DOHH2 (cell line): ENCODE measurements at regions not wholly inside any gene's neighbourhood (a gene's known extent, or its start where the extent isn't known, plus 50 kb on each side); places are given as distances from the start of the nearest gene placed in this dataset.
A peak's percentile ranks its signal among the peaks of the same experiment; 100 is the strongest.

Experiments
- H3F3A ChIP-seq: fragments of 200-600 bp; sonication (generic), shearing (Covaris generic); 2 replicates; pipeline ENCODE4 v1.6.0; 2016; ENCODE audit warnings: antibody characterized with exemption, mild to moderate bottlenecking; ENCODE audit not compliant: control insufficient read depth, insufficient read depth
- H3K27ac ChIP-seq: fragments of 200-600 bp; sonication (generic); 2 replicates; pipeline ENCODE4 v1.5.1; 2014; ENCODE audit warnings: low read depth, mild to moderate bottlenecking, low read length, moderate library complexity
- H3K27me3 ChIP-seq: fragments of 200-600 bp; sonication (generic); 2 replicates; pipeline ENCODE4 v1.6.1; 2014; ENCODE audit warnings: mild to moderate bottlenecking, low read length, mixed read lengths; ENCODE audit not compliant: control insufficient read depth
- H3K36me3 ChIP-seq: fragments of 200-600 bp; sonication (generic); 2 replicates; pipeline ENCODE4 v1.6.1; 2014; ENCODE audit warnings: mild to moderate bottlenecking, low read length, moderate library complexity, mixed read lengths; ENCODE audit not compliant: control insufficient read depth
- H3K4me1 ChIP-seq: fragments of 200-600 bp; sonication (generic); 2 replicates; pipeline ENCODE4 v1.6.1; 2014; ENCODE audit warnings: mild to moderate bottlenecking, low read length, mixed read lengths; ENCODE audit not compliant: control insufficient read depth
- H3K4me2 ChIP-seq: fragments of 200-600 bp; sonication (generic); 2 replicates; pipeline ENCODE4 v1.6.0; 2014; ENCODE audit warnings: mild to moderate bottlenecking, low read length, moderate library complexity
- H3K4me3 ChIP-seq: fragments of 200-600 bp; sonication (generic); 2 replicates; pipeline ENCODE4 v1.5.1; 2014; ENCODE audit warnings: mild to moderate bottlenecking, low read length, mixed read lengths
- H3K79me2 ChIP-seq: fragments of 200-600 bp; sonication (generic); 2 replicates; pipeline ENCODE4 v1.6.1; 2014; ENCODE audit warnings: mild to moderate bottlenecking, low read length, mixed read lengths; ENCODE audit not compliant: control insufficient read depth
- H3K9me2 ChIP-seq: fragments of 200-600 bp; sonication (generic); replicated peaks from 2 replicates; pipeline ENCODE4 v1.6.1; 2014; ENCODE audit warnings: mild to moderate bottlenecking, low read length, mixed read lengths; ENCODE audit not compliant: control insufficient read depth
- H3K9me3 ChIP-seq: fragments of 200-600 bp; sonication (generic); 2 replicates; pipeline ENCODE4 v1.6.1; 2014; ENCODE audit warnings: antibody characterized with exemption, low read length, mixed read lengths; ENCODE audit not compliant: control insufficient read depth, insufficient read depth
- H4K20me1 ChIP-seq: fragments of 200-600 bp; sonication (generic); 2 replicates; pipeline ENCODE4 v1.6.0; 2014; ENCODE audit warnings: low read depth, mild to moderate bottlenecking, antibody characterized with exemption, low read length, moderate library complexity; ENCODE audit not compliant: control insufficient read depth, insufficient read depth
- CTCF ChIP-seq: fragments of 200-600 bp; sonication (generic); IDR thresholded peaks from one replicate; pipeline ENCODE4 v1.5.1; 2014; ENCODE audit warnings: antibody characterized with exemption, mild to moderate bottlenecking, low read depth, low read length; ENCODE audit not compliant: poor library complexity, severe bottlenecking
- EZH2phosphoT487 ChIP-seq: fragments of 200-600 bp; sonication (generic); IDR thresholded peaks from 2 replicates; pipeline ENCODE4 v1.6.1; 2017; ENCODE audit warnings: borderline replicate concordance, mild to moderate bottlenecking, antibody characterized with exemption, low read length, moderate library complexity, mixed read lengths

- H3K79me2 ChIP-seq: no peaks in the 10 kb centered on the region
- no peak overlapping the region for H3K4me3 ChIP-seq
- no peaks in the 10 kb centered on the region for H3F3A ChIP-seq
- no peak overlapping the region for H3K27ac ChIP-seq
- no peak for TF ChIP-seq EZH2phosphoT487
- TF ChIP-seq CTCF: no peak
- no peak overlapping the region for H3K4me2 ChIP-seq
- H3K9me3 ChIP-seq: no peaks in the 10 kb centered on the region
- no peaks in the 10 kb centered on the region for H3K27me3 ChIP-seq
- H3K9me2 ChIP-seq: no peaks in the 10 kb centered on the region
- H3K4me1 ChIP-seq: no peaks in the 10 kb centered on the region
- H3K36me3 ChIP-seq: no peaks in the 10 kb centered on the region
- no peaks in the 10 kb centered on the region for H4K20me1 ChIP-seq
Measured at GRCh38 chrY:8500888-8501287, 836.4 kb upstream of the TSPY4 start.

- no peaks in the 10 kb centered on the region for H3K36me3 ChIP-seq
- H3K9me3 ChIP-seq: no peaks in the 10 kb centered on the region
- H4K20me1 ChIP-seq: no peaks in the 10 kb centered on the region
- H3K27me3 ChIP-seq: no peaks in the 10 kb centered on the region
- no peaks in the 10 kb centered on the region for H3F3A ChIP-seq
- H3K4me1 ChIP-seq: peaks cover 37% of the 10 kb centered on the region
- H3K4me3 ChIP-seq: no peak overlapping the region
- H3K79me2 ChIP-seq: no peaks in the 10 kb centered on the region
- TF ChIP-seq CTCF (no peak), EZH2phosphoT487 (no peak)
- H3K4me2 ChIP-seq: no peak overlapping the region
- H3K27ac ChIP-seq: no peak overlapping the region
- H3K9me2 ChIP-seq: no peaks in the 10 kb centered on the region
Measured at GRCh38 chrY:8533468-8533867, 803.8 kb upstream of the TSPY4 start.

GRCh38 chrY:8535704-8536103, 801.6 kb upstream of the TSPY4 start:
- Histone ChIP-seq H3K4me3 (peak overlapping the region; percentile 39), H3K4me2 (peak overlapping the region; percentile 66), H3K79me2 (no peaks in the 10 kb centered on the region), H3F3A (no peaks in the 10 kb centered on the region), H3K36me3 (no peaks in the 10 kb centered on the region), H4K20me1 (no peaks in the 10 kb centered on the region), H3K4me1 (peaks cover 47% of the 10 kb centered on the region), H3K27ac (peak overlapping the region; percentile 55), H3K9me2 (no peaks in the 10 kb centered on the region), H3K27me3 (no peaks in the 10 kb centered on the region), H3K9me3 (no peaks in the 10 kb centered on the region)
- no peak for TF ChIP-seq CTCF
- no peak for TF ChIP-seq EZH2phosphoT487
